Testis (tissue), 2 donors: ENCODE measurements at regions not wholly inside any gene's neighbourhood (a gene's known extent, or its start where the extent isn't known, plus 50 kb on each side); places are given as distances from the start of the nearest gene placed in this dataset.

Experiments used
- DNase-seq: peaks from one replicate; pipeline ENCODE4 v3.0.0-alpha.2; 2019
- H3K27ac ChIP-seq, 2 donors: fragments of 200-600 bp; sonication (generic); one replicate each; pipeline ENCODE4 v1.5.1; 2019
- H3K27me3 ChIP-seq: fragments of 200-600 bp; sonication (generic); one replicate; pipeline ENCODE4 v1.5.1; 2019
- H3K36me3 ChIP-seq: fragments of 200-600 bp; sonication (generic); one replicate; pipeline ENCODE4 v1.5.1; 2017; ENCODE audit warnings: low read depth; ENCODE audit errors: missing control alignments
- H3K4me1 ChIP-seq: fragments of 200-600 bp; sonication (generic); one replicate; pipeline ENCODE4 v1.5.1; 2019
- H3K4me3 ChIP-seq, 2 donors: fragments of 200-600 bp; sonication (generic); one replicate each; pipeline ENCODE4 v1.5.1; 2017 to 2019
- H3K9me3 ChIP-seq: fragments of 200-600 bp; sonication (generic); one replicate; pipeline ENCODE4 v1.5.1; 2017
- CTCF ChIP-seq, 3 experiments: fragments of 450-650 bp in 2 of 3; fragments of 200-600 bp in 1 of 3; sonication (generic) in 1 of 3; IDR thresholded peaks; one replicate each; pipeline ENCODE4 v1.5.1; 2016 to 2019; ENCODE audit warnings: antibody characterized with exemption in 3 of 3, mild to moderate bottlenecking in 2 of 3, moderate library complexity in 1 of 3
- POLR2A ChIP-seq: fragments of 450-650 bp; IDR thresholded peaks from one replicate; pipeline ENCODE4 v1.6.1; 2017; ENCODE audit warnings: antibody characterized with exemption, mild to moderate bottlenecking, moderate library complexity
- WGBS, 2 donors: methylation state at CpG; one replicate each; pipeline ENCODE4 v1.1.5; 2018; 5-methylcytosine and 5-hydroxymethylcytosine counted together
- intact Hi-C: fragments of 100-400 bp; cut with DNase I; formaldehyde crosslinking; loops from one replicate; pipeline ENCODE4 v1.15.1; 2023; ENCODE audit warnings: low total_unique reads

DNA sequence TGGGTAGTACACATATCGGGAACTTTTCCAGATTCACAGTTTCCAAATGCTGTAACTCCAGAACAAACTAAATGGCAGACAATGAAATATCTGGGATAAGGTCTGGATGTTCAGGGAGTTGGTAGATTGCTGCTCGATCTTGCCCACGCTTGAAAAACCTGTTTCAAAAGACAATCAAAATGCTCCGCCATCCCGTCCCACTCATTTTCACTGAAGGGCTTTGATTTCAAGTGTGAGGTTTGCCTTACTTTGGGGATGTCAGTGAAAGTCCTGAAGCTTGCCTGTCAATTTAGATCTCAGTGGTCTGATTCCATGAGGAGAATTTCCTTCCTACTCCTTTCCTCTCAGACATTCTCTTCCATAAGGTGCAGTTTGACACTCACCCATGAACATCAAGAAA, 236.3 kb upstream of the KCNK2 start:
- Histone ChIP-seq H3K36me3 (no peaks in the 10 kb centered on the region), H3K4me1 (no peaks in the 10 kb centered on the region), H3K27me3 (no peaks in the 10 kb centered on the region), H3K9me3 (no peaks in the 10 kb centered on the region), H3K4me3 (no peak overlapping the region), H3K27ac (no peak overlapping the region)
- intact Hi-C loops, result no loop called here
- 89 to 92% methylated on average over 5 of the region's 5 CpGs for WGBS, 2 donors
- no peak for DNase-seq
- TF ChIP-seq POLR2A, result no peak
- no peak for TF ChIP-seq CTCF (IDR thresholded peaks at IDR 0.05)

- Histone ChIP-seq H3K4me1 (no peaks in the 10 kb centered on the region), H3K4me3 (no peak overlapping the region), H3K36me3 (no peaks in the 10 kb centered on the region), H3K27me3 (no peaks in the 10 kb centered on the region), H3K9me3 (no peaks in the 10 kb centered on the region), H3K27ac (no peak overlapping the region)
- DNase-seq, result no peak
- TF ChIP-seq CTCF (IDR thresholded peaks at IDR 0.05) (no peak), POLR2A (no peak)
- WGBS, 2 donors, result 56 to 61% methylated on average over 7 of the region's 7 CpGs
- intact Hi-C loops, result no loop called here
These were observed 235.3 kb upstream of the KCNK2 start for GRCh38 chr1:214847071-214847810.

GRCh38 chr1:214848101-214848500, 234.4 kb upstream of the KCNK2 start:
- intact Hi-C loops, result no loop called here
- 69 to 85% methylated on average over 2 of the region's 2 CpGs for WGBS, 2 donors
- H3K27me3 ChIP-seq, result no peaks in the 10 kb centered on the region
- no peak overlapping the region for H3K27ac ChIP-seq
- no peak overlapping the region for H3K4me3 ChIP-seq
- no peaks in the 10 kb centered on the region for H3K36me3 ChIP-seq
- H3K9me3 ChIP-seq, result no peaks in the 10 kb centered on the region
- H3K4me1 ChIP-seq, result no peaks in the 10 kb centered on the region
- TF ChIP-seq POLR2A (no peak), CTCF (IDR thresholded peaks at IDR 0.05) (no peak)
- DNase-seq, result no peak

DNA sequence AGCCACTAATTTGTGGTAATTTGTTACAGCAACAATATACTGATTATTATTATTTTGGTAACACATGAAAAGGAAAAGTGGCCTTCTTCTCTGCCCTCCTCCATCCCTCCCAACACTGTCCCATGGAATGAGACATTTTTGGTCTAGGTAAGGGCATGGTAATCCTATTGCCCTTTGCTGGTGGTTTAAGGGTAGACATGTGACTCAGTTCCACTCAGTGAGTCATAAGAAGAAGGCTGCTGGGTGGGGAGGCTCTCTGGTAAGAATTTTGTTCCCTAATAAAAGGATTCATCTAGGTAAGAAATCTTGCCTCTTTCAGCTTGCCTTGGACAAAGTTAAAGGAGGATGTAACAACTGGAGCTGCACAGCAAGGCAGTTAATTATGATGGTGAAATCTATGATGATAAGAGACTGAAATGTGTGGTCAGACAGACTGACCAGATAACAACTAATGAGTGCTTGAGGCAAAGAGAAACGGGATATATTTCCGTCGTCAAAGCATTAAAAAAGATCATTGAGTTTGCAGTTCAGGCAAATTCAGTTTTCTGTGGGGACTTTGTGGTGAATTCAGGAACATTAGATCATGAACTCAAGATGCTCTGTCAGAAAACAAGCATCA, 232.0 kb upstream of the KCNK2 start:
- Histone ChIP-seq H3K4me1 (no peaks in the 10 kb centered on the region), H3K27me3 (no peaks in the 10 kb centered on the region), H3K36me3 (no peaks in the 10 kb centered on the region), H3K4me3 (no peak overlapping the region), H3K27ac (no peak overlapping the region), H3K9me3 (no peaks in the 10 kb centered on the region)
- WGBS, 2 donors, result 55 to 63% methylated on average over 3 of the region's 3 CpGs
- no peak for DNase-seq
- intact Hi-C loops, result no loop called here
- TF ChIP-seq POLR2A (no peak), CTCF (IDR thresholded peaks at IDR 0.05) (no peak)

GRCh38 chr1:214853340-214853739, 229.2 kb upstream of the KCNK2 start:
- no peaks in the 10 kb centered on the region for H3K36me3 ChIP-seq
- WGBS, 2 donors, result 86 to 88% methylated on average over 4 of the region's 4 CpGs

More at GRCh38 chr1:214853340-214853739, 229.2 kb upstream of the KCNK2 start:
- intact Hi-C loops, result no loop called here
- DNase-seq, result no peak
- H3K9me3 ChIP-seq, result no peaks in the 10 kb centered on the region
- no peaks in the 10 kb centered on the region for H3K4me1 ChIP-seq
- H3K4me3 ChIP-seq, result no peak overlapping the region
- TF ChIP-seq POLR2A (no peak), CTCF (IDR thresholded peaks at IDR 0.05) (no peak)
- no peak overlapping the region for H3K27ac ChIP-seq
- H3K27me3 ChIP-seq, result no peaks in the 10 kb centered on the region
